HEK293T (cell line): ENCODE measurements at regions not wholly inside any gene's neighbourhood (a gene's known extent, or its start where the extent isn't known, plus 50 kb on each side); places are given as distances from the start of the nearest gene placed in this dataset.

Experiments used
- ARNT ChIP-seq: fragments of 450-650 bp; IDR thresholded peaks from 2 replicates; pipeline ENCODE4 v1.6.1; 2017; ENCODE audit warnings: mild to moderate bottlenecking
- CTBP1 ChIP-seq: fragments of 450-650 bp; IDR thresholded peaks from 2 replicates; pipeline ENCODE4 v1.6.1; 2016; ENCODE audit warnings: borderline replicate concordance
- ELF4 ChIP-seq: fragments of 450-650 bp; IDR thresholded peaks from 2 replicates; pipeline ENCODE4 v1.6.1; 2017; ENCODE audit warnings: antibody characterized with exemption
- FOXK2 ChIP-seq: fragments of 450-650 bp; IDR thresholded peaks from 2 replicates; pipeline ENCODE4 v1.6.1; 2016; ENCODE audit warnings: mild to moderate bottlenecking
- HDGF ChIP-seq: fragments of 450-650 bp; IDR thresholded peaks from 2 replicates; pipeline ENCODE4 v1.6.1; 2017; ENCODE audit warnings: antibody characterized with exemption, borderline replicate concordance
- SP1 ChIP-seq: fragments of 450-650 bp; IDR thresholded peaks from 2 replicates; pipeline ENCODE4 v1.6.1; 2017
- SUZ12 ChIP-seq: fragments of 450-650 bp; IDR thresholded peaks from 2 replicates; pipeline ENCODE4 v1.6.1; 2016; ENCODE audit warnings: mild to moderate bottlenecking
- TARDBP ChIP-seq: fragments of 450-650 bp; IDR thresholded peaks from 2 replicates; pipeline ENCODE4 v1.6.1; 2016
- ZNF384 ChIP-seq: fragments of 450-650 bp; IDR thresholded peaks from 2 replicates; pipeline ENCODE4 v1.6.1; 2016

DNA sequence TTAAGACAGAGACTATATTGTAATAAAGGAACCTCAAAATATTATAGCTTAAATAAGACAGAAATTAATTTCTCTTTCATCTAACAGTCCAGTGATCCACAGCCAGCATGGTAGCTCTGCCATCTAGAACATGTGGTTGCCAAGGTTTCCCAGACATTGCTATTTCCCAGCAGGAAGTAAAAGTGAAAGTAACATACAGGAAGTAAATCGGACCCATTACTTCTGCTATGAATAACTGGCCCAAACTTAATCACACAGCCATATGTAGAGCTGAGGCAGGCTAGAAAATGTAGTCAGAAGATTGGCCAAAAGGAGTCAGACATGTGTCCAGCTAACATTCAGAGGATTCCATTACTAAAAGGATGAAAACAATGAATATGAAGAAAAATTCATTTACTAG lies 71.0 kb downstream of the NOL4 start:
- TF ChIP-seq TARDBP, result no peak
- TF ChIP-seq SUZ12, result no peak
- TF ChIP-seq HDGF, result no peak
- TF ChIP-seq FOXK2, result no peak
- TF ChIP-seq ZNF384, result no peak
- no peak for TF ChIP-seq CTBP1
- TF ChIP-seq SP1, result no peak
- TF ChIP-seq ARNT, result no peak
- TF ChIP-seq ELF4, result no peak
